ENCODE measurements at regions not wholly inside any gene's neighbourhood (a gene's known extent, or its start where the extent isn't known, plus 50 kb on each side); places are given as distances from the start of the nearest gene placed in this dataset.

DNA sequence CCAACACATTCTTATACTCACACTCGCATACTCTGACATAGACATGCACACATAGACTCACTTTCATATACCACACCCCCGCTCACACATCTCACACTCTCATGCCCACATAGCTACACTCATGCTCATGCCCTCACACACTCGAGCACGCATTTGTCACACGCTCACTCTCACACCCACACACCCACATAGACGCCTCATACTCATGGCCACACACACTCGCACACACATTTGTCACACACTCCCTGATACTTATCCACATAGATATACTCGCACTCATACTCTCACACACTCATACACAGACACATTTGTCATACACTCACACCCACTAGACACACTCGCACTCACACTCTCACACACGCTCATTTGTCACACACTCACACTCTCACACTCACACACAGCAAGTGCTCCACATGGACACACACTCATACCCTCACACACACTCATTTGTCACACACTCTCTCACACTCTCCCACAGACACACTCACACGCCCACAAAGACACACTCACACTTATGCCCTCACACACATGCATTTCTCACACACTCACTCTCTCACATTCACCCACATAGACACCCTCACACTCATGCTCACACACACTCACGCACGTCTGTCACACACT is 50.9 kb downstream of the TNP1 start:
- no peak for DNase-seq (ENCODE audit: low spot score)

DNA sequence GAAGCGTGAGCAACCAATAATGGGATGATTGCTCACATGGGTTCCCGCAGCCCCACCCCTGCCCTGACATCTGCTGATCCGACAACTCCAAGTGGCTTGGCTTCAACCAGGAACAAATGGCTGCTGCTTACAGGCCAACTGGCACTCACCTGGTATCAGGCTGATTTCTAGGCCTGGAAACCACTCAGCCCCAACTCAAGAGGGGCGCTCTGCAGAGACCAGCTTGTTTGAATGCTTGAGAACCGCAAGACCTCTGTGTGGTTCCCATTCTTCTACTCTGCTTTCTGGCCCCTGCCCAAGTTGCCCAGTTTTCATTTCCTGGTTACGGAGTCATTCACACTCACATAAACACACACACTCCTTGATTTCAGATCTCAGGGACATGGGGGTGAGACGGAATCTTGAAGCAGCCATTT is 52.0 kb downstream of the TNP1 start:
- no peak for DNase-seq (ENCODE audit: low spot score)

DNA sequence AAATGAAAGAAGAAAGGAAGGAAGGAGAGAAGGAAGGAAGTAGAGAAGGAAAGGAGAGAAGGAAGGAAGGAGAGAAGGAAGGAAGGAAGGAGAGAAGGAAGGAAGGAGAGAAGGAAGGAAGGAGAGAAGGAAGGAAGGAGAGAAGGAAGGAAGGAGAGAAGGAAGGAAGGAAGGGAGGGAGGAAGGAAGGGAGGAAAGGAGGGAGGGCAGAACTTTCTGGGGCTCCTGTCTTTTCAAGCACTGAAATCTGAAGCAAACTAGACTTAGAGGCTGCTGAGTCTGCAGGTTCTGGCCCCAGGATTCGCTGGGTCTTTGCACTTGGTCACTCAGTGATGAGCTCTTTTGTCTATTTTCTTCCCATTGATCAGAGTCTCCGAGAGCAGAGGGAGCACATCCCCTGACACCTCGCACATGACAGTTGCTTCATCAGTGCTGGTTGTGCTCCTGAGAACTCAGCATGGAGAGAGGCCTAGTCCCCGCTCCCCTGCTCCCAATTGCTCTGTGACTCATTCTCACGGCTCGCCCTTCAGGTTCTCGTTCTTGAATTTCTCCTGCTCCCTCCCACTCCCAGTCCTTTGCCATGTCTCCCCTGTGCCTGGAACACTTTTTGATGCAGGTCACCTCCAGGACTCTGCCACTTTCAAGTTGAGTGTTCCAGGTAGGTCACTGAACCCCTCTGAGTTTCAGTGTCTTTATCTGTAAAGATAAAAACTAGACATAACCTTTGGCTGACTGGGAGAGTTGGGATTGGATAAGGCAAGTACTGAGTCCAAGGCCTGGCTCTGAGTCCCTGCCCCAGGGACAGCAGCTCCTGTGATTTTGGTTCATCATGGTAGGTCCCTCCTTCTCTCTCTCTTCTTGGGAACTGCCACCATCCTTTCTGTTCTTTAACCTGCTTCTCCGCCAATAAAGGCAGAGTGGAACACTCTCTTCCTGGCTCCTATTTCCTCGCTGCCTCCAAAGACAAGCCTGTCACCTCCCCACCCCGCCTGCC is 55.2 kb downstream of the TNP1 start:
- no peak for DNase-seq (ENCODE audit: low spot score)

DNA sequence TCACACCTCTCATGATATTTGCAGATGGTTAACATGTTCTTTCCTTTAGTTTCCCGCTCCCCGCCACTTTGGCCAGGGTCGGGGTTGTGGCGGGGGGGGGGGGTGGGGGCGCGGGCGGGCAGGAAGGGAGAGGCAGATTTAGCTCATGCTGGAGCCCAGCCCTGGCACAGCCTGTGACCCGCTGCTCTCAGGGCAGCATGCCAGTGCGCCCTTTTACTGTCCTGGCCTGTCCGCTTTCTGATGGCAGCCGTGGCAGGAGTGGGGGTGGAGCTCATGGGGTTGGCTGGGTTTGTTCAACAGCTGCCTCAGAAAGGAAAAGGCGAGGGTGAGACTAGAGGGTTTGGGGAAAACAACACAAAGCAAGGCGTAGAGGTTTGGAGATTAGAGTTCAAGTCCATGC is 56.1 kb downstream of the TNP1 start:
- no peak for DNase-seq (ENCODE audit: low spot score)

DNA sequence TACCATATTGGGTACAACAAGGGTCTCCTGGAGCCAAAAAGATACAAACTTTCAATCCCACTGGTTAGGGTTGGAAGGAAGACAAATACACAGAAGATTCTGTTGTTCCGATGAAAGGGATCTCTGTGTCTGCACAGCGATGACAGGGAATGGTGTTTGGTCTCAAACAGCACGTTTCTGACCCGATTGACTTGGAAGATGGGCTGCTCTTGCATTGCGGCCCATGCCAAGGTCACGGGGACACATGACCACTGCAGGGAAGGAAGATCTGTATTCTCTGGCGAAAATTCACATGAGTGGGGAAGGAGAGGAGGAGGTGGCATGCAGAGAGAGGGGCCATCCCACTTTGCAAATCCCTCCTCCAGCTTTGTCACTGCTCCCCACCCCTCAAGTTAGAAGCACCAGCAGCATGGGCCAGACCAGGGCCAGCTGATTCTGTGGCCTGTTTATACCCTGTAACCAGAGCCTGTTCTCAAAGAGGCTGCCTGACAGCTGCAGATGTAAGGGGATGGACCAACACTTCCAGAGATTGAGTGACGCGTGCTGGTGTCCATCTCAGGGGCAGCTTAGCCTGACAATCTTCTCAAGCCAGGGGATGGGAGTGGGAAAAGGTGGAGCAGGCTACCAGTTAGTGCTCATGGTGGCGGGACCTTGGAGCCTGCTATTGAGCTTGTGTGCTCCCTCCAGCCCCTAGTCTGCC is 57.2 kb downstream of the TNP1 start:
- no peak for DNase-seq (ENCODE audit: low spot score)

DNA sequence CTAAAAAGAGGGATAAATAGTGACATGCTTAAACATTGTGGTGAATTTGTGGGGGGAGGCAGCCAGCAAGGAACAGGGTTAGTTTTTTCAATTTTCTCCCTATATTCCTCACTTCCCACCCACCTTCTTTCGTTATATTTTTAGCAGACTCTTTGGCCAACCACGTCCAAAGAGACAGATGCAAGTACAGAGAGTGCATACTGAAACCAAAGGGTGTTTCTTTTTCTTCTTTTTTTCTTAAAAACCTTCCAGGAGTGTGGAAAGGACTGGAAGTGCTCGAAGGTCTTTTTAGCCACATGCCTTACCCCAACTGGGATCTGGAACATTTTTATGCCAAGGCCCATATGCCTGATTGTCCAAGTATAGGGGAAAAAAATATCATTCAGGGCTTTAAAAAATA is 59.0 kb downstream of the TNP1 start:
- no peak for DNase-seq (ENCODE audit: low spot score)

DNA sequence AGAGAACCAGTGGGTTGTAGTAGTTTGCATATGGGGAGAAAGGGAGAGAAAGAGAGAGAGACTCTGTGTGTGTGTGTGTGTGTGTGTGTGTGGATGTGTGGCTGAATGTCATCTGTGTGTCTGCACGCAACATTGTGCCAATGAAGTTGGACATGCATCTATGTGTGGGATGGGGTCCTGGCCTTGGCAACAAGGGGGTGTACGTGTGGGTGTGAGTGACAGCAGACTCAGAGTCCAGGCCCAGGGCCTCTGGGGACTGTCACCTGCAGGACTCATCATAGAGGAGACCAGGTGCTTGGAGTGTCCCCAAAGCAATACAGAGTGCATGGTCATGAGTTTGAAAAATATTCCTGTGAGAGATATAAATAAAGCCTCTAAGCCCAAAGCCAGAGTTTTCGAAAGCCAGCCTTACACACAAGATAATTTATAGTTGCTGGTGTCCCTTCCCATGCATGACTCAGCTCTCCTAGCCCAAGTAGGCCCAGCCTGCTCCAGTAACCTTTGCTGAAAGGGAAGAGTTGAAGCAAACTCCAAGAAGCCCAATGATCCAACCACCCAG is 59.9 kb downstream of the TNP1 start:
- no peak for DNase-seq (ENCODE audit: low spot score)

DNA sequence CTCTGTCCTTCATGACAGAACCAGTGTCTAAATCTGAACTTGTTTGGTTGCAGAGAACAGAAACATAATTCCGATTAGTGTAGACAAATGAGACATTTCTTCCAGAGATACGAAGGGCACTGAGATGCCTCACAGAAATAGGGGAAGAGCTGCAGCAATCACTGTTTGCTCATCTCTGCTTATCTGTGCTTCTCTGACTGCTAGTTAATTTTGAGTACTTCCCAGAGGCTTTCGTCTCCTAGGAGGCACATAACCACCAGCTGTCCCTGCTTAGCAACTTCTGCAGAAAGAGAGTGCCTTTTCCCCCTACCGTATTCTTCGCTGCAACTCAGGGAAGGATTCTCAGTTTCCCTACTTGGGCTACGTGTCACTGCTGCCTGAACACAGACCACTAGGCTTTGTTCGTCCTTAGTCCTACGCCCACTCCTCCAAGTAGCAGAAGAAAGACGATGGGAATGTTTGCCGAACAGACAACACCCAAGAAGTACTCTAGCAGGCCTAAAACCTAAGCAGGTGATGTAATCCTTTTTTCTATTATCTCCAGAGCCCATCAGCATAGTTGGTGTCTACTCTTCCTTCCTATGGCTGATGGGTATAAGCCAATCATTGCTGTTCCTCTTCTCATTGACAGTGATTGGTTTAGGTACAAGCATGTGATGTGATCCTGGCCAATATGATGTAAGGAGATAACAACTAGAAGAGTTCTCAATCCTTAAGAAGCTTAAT is 63.6 kb downstream of the TNP1 start:
- DNase-seq (ENCODE audit: low spot score): no peak

DNA sequence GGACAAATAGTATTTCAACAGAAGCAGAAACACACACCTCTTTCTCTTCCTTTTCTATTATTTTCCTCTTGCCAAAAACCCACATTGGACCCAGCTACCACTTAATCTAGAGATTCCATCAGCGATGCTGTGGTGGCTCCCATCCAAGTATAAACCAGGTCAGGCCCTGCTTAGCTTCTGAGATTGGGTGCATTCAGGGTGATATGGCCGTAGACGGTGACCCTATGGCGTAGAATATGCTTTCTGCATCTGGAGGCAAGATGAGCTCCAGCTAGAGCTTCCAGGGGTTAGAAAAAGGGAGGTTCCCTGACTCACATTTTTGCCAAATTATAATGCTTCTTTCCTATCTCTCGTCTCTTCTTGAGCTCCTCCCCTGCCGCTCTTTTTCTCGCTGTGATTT is 66.5 kb downstream of the TNP1 start:
- no peak for DNase-seq (ENCODE audit: low spot score)

DNA sequence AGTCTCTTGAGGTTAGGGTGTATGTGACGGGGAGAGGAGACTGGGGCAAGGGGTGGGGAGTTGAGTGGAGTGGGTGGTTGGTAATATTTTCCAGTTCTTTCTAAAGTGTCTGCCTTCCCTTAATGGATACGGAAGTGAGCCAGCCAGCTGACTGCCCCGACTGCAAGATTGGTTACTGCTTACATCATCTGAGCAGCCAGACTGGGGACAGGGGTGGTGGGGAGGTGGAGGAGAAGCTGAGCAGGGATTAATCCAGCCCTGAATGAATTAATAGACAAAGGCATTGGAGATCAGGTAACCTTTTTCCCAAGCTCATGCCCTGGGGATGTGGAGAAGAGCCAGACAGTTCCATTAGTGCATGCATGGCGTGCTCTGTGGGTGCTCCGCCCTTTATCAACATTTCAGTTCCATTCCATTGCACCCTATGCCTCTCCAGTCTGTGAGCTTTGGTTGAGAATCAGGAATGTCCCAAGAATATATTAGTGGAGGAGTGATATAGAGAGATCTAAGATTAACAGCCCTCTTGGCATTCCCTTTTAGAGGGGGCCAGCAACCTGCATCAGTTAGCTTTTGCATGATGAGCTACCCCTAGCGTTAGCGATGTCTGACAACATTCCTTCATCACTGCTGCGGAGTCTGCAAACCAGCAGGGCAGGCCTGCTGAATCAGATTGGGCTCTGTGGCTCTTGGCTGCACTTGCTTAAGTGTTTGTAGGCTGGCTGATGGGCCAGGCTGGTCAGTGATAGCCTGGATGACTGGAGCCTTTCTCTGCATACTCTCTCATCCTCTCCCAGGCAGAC is 67.4 kb downstream of the TNP1 start:
- no peak for DNase-seq (ENCODE audit: low spot score)

DNA sequence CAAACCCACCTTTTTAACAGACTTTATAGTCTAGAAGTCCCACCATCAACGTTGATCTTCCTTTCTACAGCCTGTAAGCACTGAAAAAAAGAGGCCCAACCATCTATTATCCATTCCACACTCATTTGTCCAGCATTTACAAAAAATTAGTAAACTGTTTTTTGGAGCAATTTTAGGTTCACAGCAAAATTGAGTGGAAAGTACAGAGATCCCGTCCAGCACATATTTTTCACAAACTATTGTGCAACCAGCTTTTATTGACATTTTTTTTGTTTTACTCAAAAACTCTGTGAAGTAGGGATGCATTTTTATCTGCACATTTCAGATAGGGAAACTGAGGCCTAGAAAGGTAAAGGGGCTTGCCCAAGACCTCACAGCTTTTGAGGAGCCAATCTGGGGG is 68.6 kb downstream of the TNP1 start:
- no peak for DNase-seq (ENCODE audit: low spot score)

DNA sequence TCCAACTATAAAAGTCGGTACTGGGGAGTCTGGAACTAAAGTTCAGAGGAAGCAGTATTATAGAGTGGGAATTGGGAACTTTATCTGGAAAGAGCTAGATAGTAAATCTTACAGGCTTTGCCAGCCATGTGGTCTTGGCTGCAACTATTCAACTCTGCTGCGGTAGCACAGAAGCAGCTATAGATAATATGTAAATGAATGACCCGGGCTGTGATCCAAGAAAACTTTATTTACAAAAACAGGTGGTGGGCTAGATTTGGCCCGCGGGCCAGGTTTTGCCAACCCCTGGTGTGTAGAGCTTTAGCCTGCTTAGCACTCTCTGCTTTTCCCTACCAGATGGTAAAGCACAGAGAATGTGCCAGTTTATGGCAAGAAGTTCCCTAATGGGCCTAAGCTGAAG is 70.8 kb downstream of the TNP1 start:
- DNase-seq (ENCODE audit: low spot score): no peak

DNA sequence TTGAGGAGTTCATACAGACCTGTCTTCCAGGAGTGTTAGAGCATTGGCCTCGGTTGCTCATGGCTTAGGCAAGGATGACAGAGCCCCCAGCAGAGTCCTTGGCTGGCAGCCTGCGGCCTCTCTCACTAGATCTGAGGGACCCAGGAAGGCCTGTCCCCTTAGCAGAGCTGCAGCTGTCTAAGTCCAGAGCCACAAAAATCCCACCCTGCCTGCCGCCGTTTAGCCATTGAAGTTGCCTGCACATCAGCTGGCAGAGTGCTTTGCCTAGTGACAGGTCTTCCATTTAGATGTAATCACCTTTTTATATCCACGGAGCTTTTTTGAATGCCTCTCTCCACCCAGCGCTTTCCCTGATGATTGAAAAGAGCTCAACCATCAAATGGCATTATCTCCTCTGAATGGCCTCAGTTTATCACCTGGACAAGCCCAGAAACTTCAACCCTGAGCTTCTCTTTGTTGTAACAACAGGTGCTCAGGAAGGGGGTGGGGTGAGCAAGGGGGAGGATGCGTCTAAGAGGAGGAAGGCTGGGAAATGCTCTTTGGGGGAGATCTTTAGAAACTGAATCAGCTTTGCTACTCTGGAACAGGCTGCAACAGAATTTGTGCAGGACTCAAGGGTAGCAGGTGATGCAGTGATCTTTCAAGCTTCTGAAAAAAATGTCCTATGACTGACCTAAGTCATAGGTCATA is 71.9 kb downstream of the TNP1 start:
- DNase-seq (ENCODE audit: low spot score): no peak

DNA sequence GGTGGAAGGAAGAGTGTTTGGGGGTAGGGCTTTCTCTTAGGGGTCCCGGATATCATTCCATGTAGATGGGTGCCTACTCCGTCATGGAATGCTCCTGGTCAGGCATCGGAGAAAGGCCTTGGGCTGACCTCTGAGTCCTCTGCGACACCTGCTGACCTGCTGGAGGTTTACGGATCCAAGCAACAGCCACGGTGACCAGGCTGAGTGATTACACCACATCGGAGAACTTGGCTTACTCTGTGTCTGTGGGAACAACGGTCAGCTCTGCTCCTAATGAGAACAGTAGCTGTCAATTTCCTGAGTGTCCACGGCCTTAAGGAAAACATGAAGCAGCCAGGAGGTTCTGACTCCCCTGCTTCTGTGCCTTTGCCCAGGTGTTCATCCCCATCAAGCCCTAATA is 73.2 kb downstream of the TNP1 start:
- no peak for DNase-seq (ENCODE audit: low spot score)

DNA sequence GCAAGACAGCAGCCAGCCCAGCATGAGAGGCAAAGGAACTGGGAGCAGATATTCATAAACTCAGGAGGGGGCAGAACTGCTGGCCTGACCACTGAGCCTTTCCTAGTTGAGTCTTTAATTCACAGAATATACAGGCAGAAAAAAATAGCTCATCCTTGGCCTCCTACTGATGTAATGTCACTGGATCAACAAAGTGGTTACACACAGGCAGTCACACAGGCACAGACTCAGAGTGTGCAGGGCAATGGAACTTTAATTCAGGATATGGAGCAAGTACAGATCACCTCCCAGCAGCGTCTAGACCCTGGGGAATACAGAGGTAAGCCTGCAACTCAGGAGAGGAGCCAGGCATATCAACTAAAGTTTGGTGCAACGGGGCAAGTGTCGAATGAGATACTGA is 75.4 kb downstream of the TNP1 start:
- no peak for DNase-seq (ENCODE audit: low spot score)

DNA sequence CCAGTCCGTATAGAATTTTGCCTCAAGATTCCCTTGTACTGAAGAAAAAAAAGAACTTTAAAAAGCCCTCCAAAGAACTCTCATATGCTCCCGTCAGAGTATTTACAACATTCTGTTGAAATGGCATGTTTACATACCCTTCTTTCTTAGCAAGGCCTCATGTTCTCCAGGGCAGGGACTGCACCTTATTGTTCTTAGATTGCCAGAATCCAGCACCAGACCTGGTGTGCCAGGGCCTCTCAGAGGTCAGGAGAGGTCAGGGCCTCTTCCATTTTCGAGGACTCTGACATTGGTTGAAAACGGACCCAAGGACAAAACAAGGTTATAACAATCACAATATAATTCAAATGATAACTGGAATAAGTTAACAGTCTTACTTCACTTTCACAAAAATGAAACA is 78.2 kb downstream of the TNP1 start:
- no peak for DNase-seq (ENCODE audit: low spot score)

DNA sequence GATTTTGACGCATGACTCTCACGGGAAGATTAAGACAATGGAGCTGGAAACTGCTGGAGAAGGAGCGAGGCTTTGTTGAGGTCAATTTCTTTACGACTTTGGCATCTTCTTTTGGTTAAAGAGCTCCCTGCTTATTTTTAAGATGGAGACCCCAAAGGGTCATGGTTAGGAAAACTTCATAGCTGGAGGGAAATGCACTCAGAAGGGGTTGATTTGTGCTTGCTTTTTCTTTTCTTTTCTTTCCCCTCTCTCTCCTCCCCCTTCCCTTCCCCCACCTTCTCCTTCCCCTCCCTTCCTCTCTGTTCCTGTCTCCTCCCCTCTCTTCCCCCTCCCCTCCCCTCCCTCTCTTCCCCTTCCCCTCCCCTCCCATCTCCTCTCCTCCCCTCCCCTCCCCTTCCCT is 79.0 kb downstream of the TNP1 start:
- no peak for DNase-seq (ENCODE audit: low spot score)

DNA sequence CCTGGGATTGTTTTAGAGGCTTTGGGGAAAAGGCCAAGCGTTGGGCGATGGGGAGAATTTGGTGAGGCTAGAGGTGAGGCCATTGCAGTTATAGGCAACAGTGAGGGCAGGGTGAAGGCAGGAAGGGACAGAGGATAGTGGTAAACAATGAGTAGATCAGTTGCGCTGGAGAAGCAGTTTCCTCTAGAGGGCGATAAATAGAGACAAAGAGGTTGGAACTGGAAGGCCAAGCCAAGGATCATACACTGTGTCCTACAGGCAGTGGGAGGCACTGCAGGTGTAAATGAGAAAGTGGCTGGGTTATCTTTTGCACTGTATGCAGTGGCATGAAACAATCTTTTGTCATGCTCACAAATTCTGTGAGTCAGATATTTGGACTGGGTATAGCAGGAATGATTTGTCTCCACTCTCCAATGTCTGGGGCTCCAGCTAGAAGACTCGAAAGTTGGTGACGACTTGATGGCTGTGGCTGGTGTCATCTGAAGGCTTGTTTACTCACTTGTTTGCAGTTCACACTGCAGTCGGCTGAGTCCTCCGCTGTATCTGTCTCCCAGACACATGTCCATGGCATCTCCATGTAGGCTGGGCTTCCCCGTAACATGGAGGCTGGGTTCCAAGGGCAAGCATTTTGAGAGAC is 82.1 kb downstream of the TNP1 start:
- peak; percentile 86 for DNase-seq (ENCODE audit: low spot score)

DNA sequence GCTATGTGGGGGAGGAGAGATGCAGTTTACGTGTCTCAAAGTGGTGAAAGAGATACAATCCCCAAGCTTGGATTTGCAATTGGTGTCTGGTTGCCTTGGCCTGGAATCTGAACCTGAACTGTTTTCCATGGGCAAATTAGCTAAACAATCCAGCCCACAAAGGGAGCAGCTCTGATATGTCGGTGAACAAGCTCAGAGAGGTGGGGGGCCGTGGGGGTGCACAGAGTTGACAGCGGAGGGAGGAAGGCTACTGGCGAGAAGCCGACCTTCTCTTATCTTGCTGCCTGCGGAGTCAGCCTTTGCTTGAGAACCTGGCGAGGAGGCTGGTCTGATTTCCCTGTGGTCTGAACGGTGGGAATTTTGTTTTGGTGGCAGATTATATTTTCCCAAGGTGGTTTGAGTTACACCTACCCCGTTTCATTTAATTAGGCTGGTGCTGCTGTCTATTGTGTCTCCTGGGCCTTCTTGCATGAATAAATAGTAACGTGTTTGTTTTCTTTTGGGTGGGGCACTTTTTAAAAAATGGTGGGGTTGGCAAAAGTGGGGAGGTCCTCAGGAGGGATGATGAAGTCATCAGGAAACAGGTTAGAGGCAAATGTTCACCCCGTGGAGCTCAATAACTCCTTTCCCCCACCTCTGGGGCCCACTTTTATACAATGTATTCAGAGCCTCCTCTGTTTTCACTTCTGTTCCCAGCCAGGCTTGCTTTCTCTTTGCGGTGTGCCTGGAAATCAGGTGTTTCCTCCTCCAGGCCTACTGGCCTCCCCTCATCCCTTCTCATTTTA is 80.9 kb upstream of the IGFBP5 start:
- DNase-seq (ENCODE audit: low spot score): no peak

Data from HT-29 (cell line).